Erythroblast (primary cell): ENCODE measurements at regions not wholly inside any gene's neighbourhood (a gene's known extent, or its start where the extent isn't known, plus 50 kb on each side); places are given as distances from the start of the nearest gene placed in this dataset.
"Not testable (repeated sequence)": the region's sequence is repeated elsewhere in the genome, so short reads cannot be mapped to it uniquely, and the experiment has no call there.

ENCODE experiments used
- DNase-seq, 2 experiments: peaks; one replicate each; lab custom pipeline; 2025; lab: John Stamatoyannopoulos, UW
- GATA1 ChIP-seq: IDR thresholded peaks from 2 replicates; pipeline ENCODE4 v1.6.1; 2011; ENCODE audit warnings: low read depth, mild to moderate bottlenecking, control low read depth, low read length, moderate library complexity
- POLR2A ChIP-seq: IDR thresholded peaks from 2 replicates; pipeline ENCODE4 v1.6.1; 2011; ENCODE audit warnings: mild to moderate bottlenecking, low read length

DNA sequence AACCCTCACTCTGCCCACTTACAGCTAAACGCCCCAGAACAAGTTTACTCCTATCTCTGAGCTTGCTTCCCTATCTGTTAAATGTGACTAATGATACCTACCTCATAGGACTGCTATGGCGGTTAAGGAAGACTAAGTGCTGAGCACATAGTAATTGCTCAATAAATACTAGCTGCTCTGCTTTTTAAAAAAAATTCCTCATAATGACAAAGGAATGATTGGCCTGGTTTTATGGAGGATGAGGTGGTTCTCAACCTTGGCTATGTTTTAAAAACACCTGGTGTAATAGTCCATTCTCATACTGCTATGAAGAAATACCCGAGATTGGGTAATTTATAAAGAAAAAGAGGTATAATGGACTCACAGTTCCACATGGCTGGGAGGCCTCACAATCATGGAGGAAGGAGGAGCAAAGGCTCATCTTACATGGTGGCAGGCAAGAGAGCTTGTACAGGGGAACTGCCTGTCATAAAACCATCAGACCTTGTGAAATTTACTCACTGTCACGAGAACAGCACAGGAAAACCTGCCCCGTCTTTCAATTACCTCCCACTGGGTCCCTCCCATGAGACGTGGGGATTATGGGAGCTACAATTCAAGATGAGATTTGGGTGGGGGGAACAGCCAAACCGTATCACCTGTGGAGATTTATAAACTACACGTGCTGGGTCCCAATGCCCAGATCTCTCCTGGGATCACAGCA lies 127.2 kb upstream of the SYT13 start:
- no peak for DNase-seq
- TF ChIP-seq GATA1 (no peak), POLR2A (no peak)

DNA sequence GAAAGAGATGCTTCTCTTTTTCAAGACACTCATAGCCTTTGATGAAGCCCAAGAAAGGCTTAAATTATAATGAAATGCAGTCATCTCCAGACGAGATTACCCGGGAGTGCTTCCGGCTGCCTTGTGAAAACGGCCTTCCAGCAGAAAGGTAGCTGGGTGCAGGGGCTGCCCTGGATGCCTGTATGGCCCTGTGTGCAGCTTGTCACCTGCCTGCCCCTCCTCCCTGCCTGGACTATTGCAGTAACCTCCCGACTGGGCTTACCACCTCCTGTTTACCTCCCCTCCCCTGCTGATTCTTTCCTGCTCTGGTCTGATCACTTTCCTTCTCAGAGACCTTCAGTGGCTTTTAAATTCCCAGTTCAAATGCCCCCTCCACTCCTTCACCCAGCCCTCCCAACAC lies 126.4 kb upstream of the SYT13 start:
- no peak for DNase-seq
- TF ChIP-seq POLR2A (no peak), GATA1 (no peak)

DNA sequence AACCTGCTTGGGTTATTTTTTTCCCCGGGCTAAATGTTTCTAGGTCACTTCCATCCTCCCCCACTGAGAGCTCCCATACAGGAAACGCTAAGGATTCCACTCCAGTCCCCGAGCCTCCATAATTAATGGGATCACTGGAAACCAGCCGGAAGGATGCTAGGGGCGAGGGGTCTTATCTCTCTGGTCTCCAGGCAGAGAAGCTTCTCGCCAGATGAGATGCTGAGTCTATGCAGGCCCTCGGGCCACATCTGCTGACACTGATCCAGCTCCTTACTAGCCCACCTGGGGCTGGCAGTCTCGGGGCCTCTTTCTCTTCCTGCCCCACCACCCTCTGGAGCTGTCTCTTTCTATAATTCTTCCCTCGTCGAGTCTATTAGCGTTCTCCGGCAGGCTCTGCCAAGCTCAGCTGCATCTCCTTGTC lies 125.9 kb upstream of the SYT13 start:
- no peak for TF ChIP-seq POLR2A
- no peak for TF ChIP-seq GATA1
- no peak for DNase-seq

DNA sequence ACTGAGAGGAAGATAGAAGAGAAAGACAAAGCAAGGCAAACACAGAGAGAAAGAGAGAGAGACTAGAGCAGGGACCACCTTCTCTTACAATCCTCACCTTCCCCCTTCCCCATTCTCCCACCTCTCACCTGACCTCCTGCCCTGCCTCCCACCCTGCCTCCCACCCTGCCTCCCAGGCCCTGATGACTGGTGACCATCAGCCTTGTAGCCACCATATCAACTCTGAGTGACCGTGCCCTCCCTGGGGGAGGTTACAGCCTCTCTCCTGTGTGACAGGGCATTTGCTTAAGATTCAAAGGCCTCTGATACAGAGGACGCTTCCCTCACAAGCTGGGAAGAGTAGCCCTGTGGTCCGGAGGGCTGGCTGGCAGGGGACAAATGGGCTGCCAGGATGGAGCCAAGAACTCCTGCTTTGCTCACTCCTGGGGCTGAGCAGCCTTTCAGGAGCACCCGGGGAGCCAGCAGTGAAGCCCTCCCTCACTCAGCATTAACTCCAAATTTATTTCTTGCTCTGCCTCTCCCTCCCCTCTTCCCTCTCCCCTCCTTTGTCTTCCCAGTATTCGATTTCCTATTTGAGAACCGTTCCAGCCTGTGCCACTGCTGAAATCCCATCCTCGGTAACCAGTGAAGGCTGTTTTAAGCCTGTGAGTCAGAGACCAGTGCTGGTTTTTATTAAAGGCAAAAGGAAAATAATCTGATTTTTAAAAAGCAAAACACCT lies 125.2 kb upstream of the SYT13 start:
- DNase-seq = no peak
- no peak for TF ChIP-seq POLR2A
- TF ChIP-seq GATA1 = no peak

DNA sequence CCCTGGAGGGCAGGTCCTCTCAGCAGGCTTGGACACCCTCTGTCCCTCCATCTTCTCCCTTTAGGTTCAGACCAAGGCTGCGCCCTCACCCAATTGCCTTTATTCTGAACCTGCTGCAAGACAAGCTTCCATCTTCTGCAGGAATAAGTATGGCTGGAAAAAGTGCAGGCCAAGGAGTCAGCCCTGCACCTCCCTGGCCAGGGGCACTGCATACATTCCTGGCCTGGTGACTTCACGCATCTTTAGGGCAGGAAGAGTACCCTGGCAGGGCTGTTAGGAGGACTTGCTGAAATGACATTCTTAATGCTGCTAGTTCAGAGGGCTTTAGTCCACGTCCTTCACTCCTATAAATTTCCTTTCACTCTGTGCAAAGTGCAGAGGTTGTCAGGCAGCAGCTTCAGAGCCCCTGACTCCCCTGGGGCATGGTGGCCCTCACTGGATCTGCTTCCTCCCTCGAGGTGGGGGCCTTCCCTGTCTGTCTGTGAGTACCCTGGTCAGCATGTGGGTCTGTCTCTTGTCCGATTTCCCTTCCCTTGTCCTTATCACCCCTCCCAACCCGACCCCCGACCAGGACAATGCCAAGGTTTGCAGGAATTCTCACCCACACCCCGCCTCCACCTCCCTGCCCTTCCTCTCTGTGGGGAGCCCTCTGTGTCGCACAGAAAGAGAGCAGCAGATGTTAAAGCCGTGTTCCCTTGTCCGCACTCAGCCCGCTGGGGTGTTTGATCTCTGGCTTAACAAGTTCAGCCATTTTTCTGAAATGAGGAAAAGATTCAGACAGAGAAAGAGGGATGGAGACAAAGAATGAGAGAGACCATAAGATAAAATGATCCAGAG lies 124.5 kb upstream of the SYT13 start:
- TF ChIP-seq POLR2A (no peak), GATA1 (no peak)
- DNase-seq = no peak

DNA sequence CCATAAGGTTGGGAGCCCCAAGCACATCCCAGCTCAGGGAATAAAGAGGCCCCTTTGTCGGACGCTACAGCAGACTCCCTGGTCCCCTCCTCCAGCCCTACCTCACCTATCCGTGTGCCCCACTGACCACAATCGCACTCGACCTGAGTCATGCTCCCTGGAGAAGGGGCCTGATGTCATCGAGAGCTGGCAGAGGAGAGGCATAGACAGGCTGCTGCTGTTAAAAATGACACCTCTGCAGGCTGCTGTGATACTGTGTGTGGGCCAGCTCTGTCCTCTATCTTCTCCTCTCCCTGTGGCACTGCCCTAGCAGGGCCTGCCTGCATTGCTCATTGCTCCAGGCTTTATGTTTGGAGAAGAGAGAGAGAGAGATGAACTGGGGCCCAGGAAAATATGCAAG lies 123.4 kb upstream of the SYT13 start:
- no peak for DNase-seq
- TF ChIP-seq GATA1 = no peak
- TF ChIP-seq POLR2A = no peak

DNA sequence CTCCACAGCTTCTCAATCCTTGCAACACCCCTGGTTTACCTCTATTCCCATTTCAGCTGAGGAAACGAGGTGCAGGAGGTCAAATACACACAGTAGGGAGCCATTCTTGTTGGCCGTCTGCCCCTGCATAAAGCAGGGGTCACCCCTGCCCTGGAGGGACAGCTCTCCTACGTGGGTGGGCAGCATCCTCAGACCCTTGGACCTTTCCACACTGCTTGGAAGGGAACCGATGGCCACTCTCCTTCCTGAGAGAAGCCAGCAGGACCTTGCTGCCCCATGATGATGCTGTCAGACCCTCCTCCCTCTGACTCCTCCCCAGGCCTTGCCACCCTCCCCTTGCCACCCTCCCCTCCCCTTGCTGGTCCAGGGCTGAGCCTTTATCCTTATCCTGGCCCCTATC lies 121.1 kb upstream of the SYT13 start:
- no peak for TF ChIP-seq POLR2A
- no peak for TF ChIP-seq GATA1
- DNase-seq = no peak

DNA sequence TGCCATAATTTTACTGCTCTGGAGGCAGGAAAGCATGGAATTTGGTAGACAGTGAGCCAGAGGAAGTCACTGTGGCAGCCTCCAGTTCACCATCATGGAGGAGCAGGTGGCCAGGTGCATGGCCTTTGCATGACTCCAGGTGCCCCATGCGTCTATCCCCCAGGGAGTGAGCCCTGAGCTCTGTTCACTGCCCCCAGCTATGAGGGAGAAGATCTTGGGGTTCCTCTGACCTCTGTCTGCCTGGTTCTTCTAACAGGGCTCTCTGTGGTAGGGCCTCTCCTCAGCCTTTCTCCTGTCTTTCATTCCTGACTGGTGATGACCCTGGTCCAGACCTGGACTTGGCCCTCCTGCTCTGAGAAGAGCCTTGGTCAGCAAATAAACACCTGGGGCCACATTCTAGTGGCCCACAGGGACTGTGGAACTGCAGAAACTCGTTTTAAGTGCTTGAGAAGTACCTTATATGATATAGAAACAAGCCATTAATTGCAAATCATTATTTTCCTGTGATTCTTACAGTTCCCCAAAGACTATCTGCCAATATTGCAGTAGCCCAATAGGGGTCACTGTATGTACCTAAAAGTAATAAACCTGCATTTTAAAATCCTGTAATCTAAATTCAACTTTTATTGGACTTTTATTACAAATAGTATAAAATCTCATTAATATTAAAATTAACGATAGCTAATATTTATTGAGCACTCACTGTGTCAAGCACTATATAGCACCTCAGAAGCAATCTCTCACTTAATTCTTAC lies 120.0 kb upstream of the SYT13 start:
- TF ChIP-seq GATA1 (no peak), POLR2A (no peak)
- DNase-seq = no peak

DNA sequence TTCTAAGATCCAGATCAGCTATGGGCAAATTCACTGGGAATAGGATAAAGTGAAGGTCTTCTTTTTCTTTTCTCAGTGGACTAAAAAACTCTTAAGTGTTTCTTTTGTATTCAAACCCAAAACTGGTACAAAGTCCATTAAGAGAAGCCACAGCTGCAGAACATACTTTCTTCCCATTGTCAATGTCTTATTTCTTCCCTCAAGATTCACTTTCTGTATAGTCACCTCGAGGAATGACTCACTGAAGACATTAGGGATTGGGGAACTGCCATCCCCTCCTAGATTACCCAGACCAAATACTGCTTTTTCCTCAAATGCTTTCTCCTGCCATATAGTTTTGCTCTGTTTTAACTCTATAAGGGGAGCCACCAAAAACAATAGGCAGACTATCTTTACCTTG lies 117.4 kb upstream of the SYT13 start:
- not testable (repeated sequence) for DNase-seq

DNA sequence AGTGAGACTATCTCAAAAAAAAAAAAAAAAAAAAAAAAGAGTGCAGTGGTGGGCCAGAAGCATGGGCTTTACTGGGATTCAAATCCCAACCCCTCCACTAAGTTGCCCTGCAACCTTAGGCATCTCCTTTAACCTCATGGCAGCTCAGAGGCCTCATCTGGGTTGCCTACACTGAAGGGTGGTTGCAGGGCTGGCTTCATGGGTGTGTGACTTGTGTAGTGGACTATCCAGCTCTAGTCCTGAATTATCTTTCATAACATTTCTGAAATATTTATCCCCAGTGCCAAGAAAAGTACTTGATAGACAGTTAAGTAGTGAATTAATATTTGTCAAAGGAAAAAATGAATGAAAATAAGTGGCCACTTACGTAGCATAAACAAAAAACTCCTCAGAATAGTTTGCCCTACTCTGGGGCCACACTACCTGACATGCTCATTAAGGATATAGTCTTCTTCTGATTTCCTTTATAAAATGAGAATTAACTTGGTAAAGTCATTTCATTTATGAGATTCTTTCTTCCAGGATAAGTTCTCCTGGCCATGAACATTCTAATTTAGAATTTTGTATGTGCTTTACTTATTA lies 116.0 kb upstream of the SYT13 start:
- TF ChIP-seq POLR2A = no peak
- no peak for TF ChIP-seq GATA1
- DNase-seq = no peak

DNA sequence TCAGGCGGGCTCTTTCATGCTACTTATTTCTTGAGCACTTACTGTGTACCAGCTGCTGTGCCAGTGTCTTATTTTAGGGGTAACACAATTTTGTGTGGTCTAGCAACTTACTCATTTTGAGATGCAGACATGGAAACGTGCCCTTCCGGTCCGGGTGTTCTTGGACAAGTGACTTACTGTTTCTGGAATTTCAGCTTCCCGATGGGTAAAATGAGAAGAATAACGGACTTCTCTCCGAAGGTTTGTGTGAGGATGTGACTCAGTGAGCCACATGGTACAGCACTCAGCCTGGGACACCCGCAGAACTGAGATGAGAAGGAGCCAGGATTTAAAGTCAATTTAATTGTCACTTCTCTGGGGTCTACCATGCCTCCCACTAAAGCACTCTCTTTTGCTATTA lies 114.5 kb upstream of the SYT13 start:
- DNase-seq = no peak
- no peak for TF ChIP-seq POLR2A

DNA sequence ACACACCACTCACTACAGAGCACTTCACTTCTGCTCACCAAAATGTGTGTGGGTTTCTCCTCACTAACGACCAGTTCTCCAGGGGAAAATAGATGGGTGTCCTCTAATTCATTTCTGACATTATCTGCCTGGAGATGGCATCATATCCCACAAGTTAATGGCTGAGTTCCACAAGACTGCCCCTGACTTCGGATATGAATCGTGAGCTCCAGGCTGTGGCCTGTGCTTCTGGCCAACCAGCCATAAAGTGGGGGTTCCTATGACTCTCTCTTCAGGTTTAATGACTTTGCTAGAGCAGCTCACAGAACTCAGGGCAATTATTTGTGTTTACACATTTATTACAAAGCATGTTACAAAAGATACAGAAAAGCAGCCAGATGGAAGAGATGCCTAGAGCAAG lies 113.0 kb upstream of the SYT13 start:
- no peak for TF ChIP-seq GATA1
- TF ChIP-seq POLR2A = no peak
- DNase-seq = no peak

DNA sequence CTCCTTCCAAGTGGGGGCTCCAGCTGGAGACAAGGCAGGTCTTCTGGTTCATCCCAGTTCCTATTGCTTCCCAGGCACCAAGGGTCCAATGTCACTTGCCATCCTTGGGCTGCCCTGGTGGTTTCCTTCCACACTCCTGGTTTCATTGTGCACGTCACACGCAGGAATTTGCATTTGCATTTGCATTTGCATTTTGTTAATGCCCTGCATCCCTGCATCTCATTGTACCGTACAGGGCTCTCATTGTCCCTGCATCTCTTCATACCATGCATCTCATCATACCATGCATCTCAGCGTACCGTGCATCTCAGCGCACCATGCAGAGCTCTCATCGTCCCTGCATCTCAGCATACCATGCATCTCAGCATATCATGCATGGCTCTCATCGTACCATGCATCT lies 112.2 kb upstream of the SYT13 start:
- DNase-seq = no peak
- TF ChIP-seq GATA1 = no peak
- no peak for TF ChIP-seq POLR2A
